ENCODE measurements at regions not wholly inside any gene's neighbourhood (a gene's known extent, or its start where the extent isn't known, plus 50 kb on each side); places are given as distances from the start of the nearest gene placed in this dataset.

- no peak overlapping the region for H2BK15ac ChIP-seq (ENCODE audit: low read depth, poor library complexity, severe bottlenecking)
- no peaks in the 10 kb centered on the region for H3K9me3 ChIP-seq (ENCODE audit: control insufficient read depth, low read length)
- 4% methylated on average over 16 of the region's 23 CpGs for WGBS
Observed at GRCh38 chr5:50968356-50969149, 302.1 kb downstream of the PARP8 start.

GRCh38 chr5:50969151-50970031, 303.0 kb downstream of the PARP8 start:
- Histone ChIP-seq H4K8ac (ENCODE audit: low read length) (no peak overlapping the region), H3K4me1 (ENCODE audit: control insufficient read depth, insufficient read depth, low read depth, low read length) (peaks cover 14% of the 10 kb centered on the region), H3K79me1 (replicated peaks; ENCODE audit: low read length, poor library complexity, severe bottlenecking) (no peaks in the 10 kb centered on the region), H3K23ac (ENCODE audit: low read length in 2 of 2) (peak overlapping the region in 1 of 2 experiments; percentile 83), H2AK5ac (ENCODE audit: low read length, severe bottlenecking) (no peak overlapping the region), H3K27ac (ENCODE audit: low read length, poor library complexity, severe bottlenecking) (no peak overlapping the region), H3K4me2 (ENCODE audit: low read length, poor library complexity, severe bottlenecking) (peak overlapping the region; percentile 57), H3K36me3 (ENCODE audit: control insufficient read depth in 1 of 2, insufficient read depth in 2 of 2, low read depth in 1 of 2, low read length in 2 of 2) (no peaks in the 10 kb centered on the region), H3K14ac (ENCODE audit: low read length in 2 of 2) (no peak overlapping the region), H3K9me3 (ENCODE audit: control insufficient read depth, low read length) (no peaks in the 10 kb centered on the region), H3K4ac (ENCODE audit: low read depth in 1 of 2, low read length in 2 of 2) (no peak overlapping the region), H2BK5ac (ENCODE audit: low read depth, low read length, poor library complexity, severe bottlenecking) (no peak overlapping the region), H2AFZ (ENCODE audit: low read depth, low read length) (no peak overlapping the region), H3K27me3 (ENCODE audit: control insufficient read depth in 1 of 2, insufficient read depth in 1 of 2, low read length in 2 of 2) (peaks cover 70 to 73% of the 10 kb centered on the region in 2 experiments), H2BK15ac (ENCODE audit: low read depth, poor library complexity, severe bottlenecking) (no peak overlapping the region), H2BK120ac (ENCODE audit: low read depth, low read length) (no peak overlapping the region), H3K4me3 (ENCODE audit: insufficient read depth in 1 of 2, low read depth in 1 of 2, low read length in 2 of 2) (peak overlapping the region; percentile 40 to 68), H4K91ac (ENCODE audit: low read length) (no peak overlapping the region), H3K18ac (ENCODE audit: low read depth in 1 of 2, low read length in 2 of 2) (no peak overlapping the region), H3K9ac (ENCODE audit: low read length) (no peak overlapping the region), H2BK12ac (ENCODE audit: low read length in 2 of 2) (no peak overlapping the region)
- WGBS: under 1% methylated on average over 55 of the region's 60 CpGs
- DNase-seq: peak; percentile 12

More at GRCh38 chr5:50968356-50969149, 302.1 kb downstream of the PARP8 start:
- Histone ChIP-seq H3K27me3 (ENCODE audit: control insufficient read depth in 1 of 2, insufficient read depth in 1 of 2, low read length in 2 of 2) (peaks cover 78 to 80% of the 10 kb centered on the region in 2 experiments), H2BK5ac (ENCODE audit: low read depth, low read length, poor library complexity, severe bottlenecking) (no peak overlapping the region), H3K23ac (ENCODE audit: low read length in 2 of 2) (no peak overlapping the region), H2AFZ (ENCODE audit: low read depth, low read length) (no peak overlapping the region), H3K14ac (ENCODE audit: low read length in 2 of 2) (no peak overlapping the region), H3K79me1 (replicated peaks; ENCODE audit: low read length, poor library complexity, severe bottlenecking) (no peaks in the 10 kb centered on the region), H4K91ac (ENCODE audit: low read length) (no peak overlapping the region), H2BK12ac (ENCODE audit: low read length in 2 of 2) (no peak overlapping the region), H3K18ac (ENCODE audit: low read depth in 1 of 2, low read length in 2 of 2) (no peak overlapping the region), H3K4me1 (ENCODE audit: control insufficient read depth, insufficient read depth, low read depth, low read length) (peaks cover 19% of the 10 kb centered on the region), H3K36me3 (ENCODE audit: control insufficient read depth in 1 of 2, insufficient read depth in 2 of 2, low read depth in 1 of 2, low read length in 2 of 2) (no peaks in the 10 kb centered on the region), H2BK120ac (ENCODE audit: low read depth, low read length) (no peak overlapping the region), H4K8ac (ENCODE audit: low read length) (no peak overlapping the region), H3K4ac (ENCODE audit: low read depth in 1 of 2, low read length in 2 of 2) (no peak overlapping the region), H3K4me2 (ENCODE audit: low read length, poor library complexity, severe bottlenecking) (peak overlapping the region; percentile 7), H3K9ac (ENCODE audit: low read length) (no peak overlapping the region), H2AK5ac (ENCODE audit: low read length, severe bottlenecking) (no peak overlapping the region), H3K4me3 (ENCODE audit: insufficient read depth in 1 of 2, low read depth in 1 of 2, low read length in 2 of 2) (peak overlapping the region in 1 of 2 experiments; percentile 68), H3K27ac (ENCODE audit: low read length, poor library complexity, severe bottlenecking) (no peak overlapping the region)
- DNase-seq: peak; percentile 22

- Histone ChIP-seq H3K9ac (ENCODE audit: low read length) (no peak overlapping the region), H3K27me3 (ENCODE audit: control insufficient read depth in 1 of 2, insufficient read depth in 1 of 2, low read length in 2 of 2) (peaks cover 6 to 9% of the 10 kb centered on the region in 2 experiments), H2BK15ac (ENCODE audit: low read depth, poor library complexity, severe bottlenecking) (no peak overlapping the region), H4K8ac (ENCODE audit: low read length) (no peak overlapping the region), H3K36me3 (ENCODE audit: control insufficient read depth in 1 of 2, insufficient read depth in 2 of 2, low read depth in 1 of 2, low read length in 2 of 2) (no peaks in the 10 kb centered on the region), H2BK5ac (ENCODE audit: low read depth, low read length, poor library complexity, severe bottlenecking) (no peak overlapping the region), H3K4me2 (ENCODE audit: low read length, poor library complexity, severe bottlenecking) (no peak overlapping the region), H3K18ac (ENCODE audit: low read depth in 1 of 2, low read length in 2 of 2) (no peak overlapping the region), H3K14ac (ENCODE audit: low read length in 2 of 2) (no peak overlapping the region), H2BK120ac (ENCODE audit: low read depth, low read length) (no peak overlapping the region), H3K9me3 (ENCODE audit: control insufficient read depth, low read length) (no peaks in the 10 kb centered on the region), H2AK5ac (ENCODE audit: low read length, severe bottlenecking) (no peak overlapping the region), H3K4me1 (ENCODE audit: control insufficient read depth, insufficient read depth, low read depth, low read length) (no peaks in the 10 kb centered on the region), H3K4me3 (ENCODE audit: insufficient read depth in 1 of 2, low read depth in 1 of 2, low read length in 2 of 2) (no peak overlapping the region), H2BK12ac (ENCODE audit: low read length in 2 of 2) (no peak overlapping the region), H4K91ac (ENCODE audit: low read length) (no peak overlapping the region), H3K79me1 (replicated peaks; ENCODE audit: low read length, poor library complexity, severe bottlenecking) (no peaks in the 10 kb centered on the region), H3K27ac (ENCODE audit: low read length, poor library complexity, severe bottlenecking) (no peak overlapping the region), H2AFZ (ENCODE audit: low read depth, low read length) (no peak overlapping the region), H3K4ac (ENCODE audit: low read depth in 1 of 2, low read length in 2 of 2) (no peak overlapping the region), H3K23ac (ENCODE audit: low read length in 2 of 2) (no peak overlapping the region)
- DNase-seq: no peak
- WGBS: 84% methylated on average over 2 of the region's 2 CpGs
Observed at GRCh38 chr5:50975840-50976239, 309.4 kb downstream of the PARP8 start.

GRCh38 chr5:50978924-50979323, 312.5 kb downstream of the PARP8 start:
- no peak for DNase-seq
- Histone ChIP-seq H3K4me1 (ENCODE audit: control insufficient read depth, insufficient read depth, low read depth, low read length) (no peaks in the 10 kb centered on the region), H3K4me3 (ENCODE audit: insufficient read depth in 1 of 2, low read depth in 1 of 2, low read length in 2 of 2) (no peak overlapping the region), H2AFZ (ENCODE audit: low read depth, low read length) (no peak overlapping the region), H3K9ac (ENCODE audit: low read length) (no peak overlapping the region), H4K91ac (ENCODE audit: low read length) (no peak overlapping the region), H2AK5ac (ENCODE audit: low read length, severe bottlenecking) (no peak overlapping the region), H3K9me3 (ENCODE audit: control insufficient read depth, low read length) (no peaks in the 10 kb centered on the region), H3K14ac (ENCODE audit: low read length in 2 of 2) (no peak overlapping the region), H4K8ac (ENCODE audit: low read length) (no peak overlapping the region), H3K4me2 (ENCODE audit: low read length, poor library complexity, severe bottlenecking) (no peak overlapping the region), H3K27me3 (ENCODE audit: control insufficient read depth in 1 of 2, insufficient read depth in 1 of 2, low read length in 2 of 2) (no peaks in the 10 kb centered on the region), H2BK120ac (ENCODE audit: low read depth, low read length) (no peak overlapping the region), H3K36me3 (ENCODE audit: control insufficient read depth in 1 of 2, insufficient read depth in 2 of 2, low read depth in 1 of 2, low read length in 2 of 2) (no peaks in the 10 kb centered on the region), H2BK15ac (ENCODE audit: low read depth, poor library complexity, severe bottlenecking) (no peak overlapping the region), H3K79me1 (replicated peaks; ENCODE audit: low read length, poor library complexity, severe bottlenecking) (no peaks in the 10 kb centered on the region), H3K4ac (ENCODE audit: low read depth in 1 of 2, low read length in 2 of 2) (no peak overlapping the region), H3K18ac (ENCODE audit: low read depth in 1 of 2, low read length in 2 of 2) (no peak overlapping the region), H3K23ac (ENCODE audit: low read length in 2 of 2) (no peak overlapping the region), H2BK12ac (ENCODE audit: low read length in 2 of 2) (no peak overlapping the region), H2BK5ac (ENCODE audit: low read depth, low read length, poor library complexity, severe bottlenecking) (no peak overlapping the region), H3K27ac (ENCODE audit: low read length, poor library complexity, severe bottlenecking) (no peak overlapping the region)
- 100% methylated on average over 2 of the region's 2 CpGs for WGBS
